NCI-H1105 treated with DMSO at 0.1 percent for 48 hours (cell line): ENCODE measurements at regions not wholly inside any gene's neighbourhood (a gene's known extent, or its start where the extent isn't known, plus 50 kb on each side); places are given as distances from the start of the nearest gene placed in this dataset.

ENCODE experiments used
- DNase-seq: peaks from one replicate; lab custom pipeline; 2025; lab: John Stamatoyannopoulos, UW

GRCh38 chr5:4228708-4229107, 633.1 kb downstream of the IRX1 start:
- no peak for DNase-seq

- no peak for DNase-seq
These were observed 634.0 kb downstream of the IRX1 start for GRCh38 chr5:4229414-4230292.

- no peak for DNase-seq
These were observed 634.8 kb downstream of the IRX1 start for GRCh38 chr5:4230471-4230785.

- no peak for DNase-seq
These were observed 635.4 kb downstream of the IRX1 start for GRCh38 chr5:4230786-4231641.

GRCh38 chr5:4232084-4232483, 636.5 kb downstream of the IRX1 start:
- DNase-seq: no peak

- no peak for DNase-seq
These were observed 638.0 kb downstream of the IRX1 start for GRCh38 chr5:4233671-4234070.

- no peak for DNase-seq
These were observed 648.0 kb downstream of the IRX1 start for GRCh38 chr5:4243479-4244264.

GRCh38 chr5:4244306-4244705, 648.7 kb downstream of the IRX1 start:
- no peak for DNase-seq

- DNase-seq: no peak
These were observed 649.4 kb downstream of the IRX1 start for GRCh38 chr5:4245076-4245475.

- no peak for DNase-seq
These were observed 649.9 kb downstream of the IRX1 start for GRCh38 chr5:4245511-4245910.

GRCh38 chr5:4246447-4246846, 650.8 kb downstream of the IRX1 start:
- DNase-seq: no peak

- no peak for DNase-seq
These were observed 654.6 kb downstream of the IRX1 start for GRCh38 chr5:4250254-4250653.

GRCh38 chr5:4252385-4252784, 656.8 kb downstream of the IRX1 start:
- no peak for DNase-seq

GRCh38 chr5:4254736-4255135, 659.1 kb downstream of the IRX1 start:
- DNase-seq: no peak

GRCh38 chr5:4255441-4255840, 659.8 kb downstream of the IRX1 start:
- no peak for DNase-seq

- no peak for DNase-seq
These were observed 662.5 kb downstream of the IRX1 start for GRCh38 chr5:4258170-4258569.

- DNase-seq: no peak
These were observed 675.6 kb downstream of the IRX1 start for GRCh38 chr5:4271193-4271592.

GRCh38 chr5:4275232-4275631, 679.6 kb downstream of the IRX1 start:
- DNase-seq: no peak

- DNase-seq: no peak
These were observed 699.2 kb downstream of the IRX1 start for GRCh38 chr5:4294878-4295277.

GRCh38 chr5:4295663-4296339, 700.2 kb downstream of the IRX1 start:
- DNase-seq: peak; percentile 31

- DNase-seq: no peak
These were observed 710.4 kb downstream of the IRX1 start for GRCh38 chr5:4306057-4306456.

- no peak for DNase-seq
These were observed 713.4 kb downstream of the IRX1 start for GRCh38 chr5:4309026-4309425.
